ENCODE measurements at regions not wholly inside any gene's neighbourhood (a gene's known extent, or its start where the extent isn't known, plus 50 kb on each side); places are given as distances from the start of the nearest gene placed in this dataset.

GRCh38 chr1:191396622-191397021 is 761.6 kb upstream of the RGS18 start:
- no peaks in the 10 kb centered on the region for H3K36me3 ChIP-seq (ENCODE audit: insufficient read depth, insufficient read length, low read length)
- H3K27me3 ChIP-seq (ENCODE audit: insufficient read depth, insufficient read length) = no peaks in the 10 kb centered on the region
- H3K4me3 ChIP-seq (ENCODE audit: insufficient read length, low read depth) = no peak overlapping the region
- no peaks in the 10 kb centered on the region for H3K4me1 ChIP-seq (ENCODE audit: insufficient read depth, insufficient read length)
- TF ChIP-seq SUZ12 (IDR thresholded peaks at IDR 0.05; ENCODE audit: extremely low read depth, insufficient read depth, insufficient read length) (no peak), YY1 (IDR thresholded peaks at IDR 0.05; ENCODE audit: insufficient read depth, insufficient read length) (no peak), ZNF274 (IDR thresholded peaks at IDR 0.05; ENCODE audit: low read depth, low read length) (no peak)
- DNase-seq (ENCODE audit: low read depth, low spot score) = no peak
- H3K9ac ChIP-seq (ENCODE audit: insufficient read length, low read depth) = no peak overlapping the region
- H3K9me3 ChIP-seq (ENCODE audit: insufficient read depth, low read length) = no peaks in the 10 kb centered on the region; the same call in none of the 2 replicates

GRCh38 chr1:191398551-191398950 is 759.7 kb upstream of the RGS18 start:
- no peaks in the 10 kb centered on the region for H3K4me1 ChIP-seq (ENCODE audit: insufficient read depth, insufficient read length)
- no peak overlapping the region for H3K4me3 ChIP-seq (ENCODE audit: insufficient read length, low read depth)
- H3K9me3 ChIP-seq (ENCODE audit: insufficient read depth, low read length) = no peaks in the 10 kb centered on the region; the same call in none of the 2 replicates
- H3K27me3 ChIP-seq (ENCODE audit: insufficient read depth, insufficient read length) = no peaks in the 10 kb centered on the region
- TF ChIP-seq SUZ12 (IDR thresholded peaks at IDR 0.05; ENCODE audit: extremely low read depth, insufficient read depth, insufficient read length) (no peak), ZNF274 (IDR thresholded peaks at IDR 0.05; ENCODE audit: low read depth, low read length) (no peak), YY1 (IDR thresholded peaks at IDR 0.05; ENCODE audit: insufficient read depth, insufficient read length) (no peak)
- no peak for DNase-seq (ENCODE audit: low read depth, low spot score)
- H3K36me3 ChIP-seq (ENCODE audit: insufficient read depth, insufficient read length, low read length) = no peaks in the 10 kb centered on the region
- H3K9ac ChIP-seq (ENCODE audit: insufficient read length, low read depth) = no peak overlapping the region

GRCh38 chr1:191405417-191405816 is 752.8 kb upstream of the RGS18 start:
- no peaks in the 10 kb centered on the region for H3K36me3 ChIP-seq (ENCODE audit: insufficient read depth, insufficient read length, low read length)
- no peak overlapping the region for H3K9ac ChIP-seq (ENCODE audit: insufficient read length, low read depth)
- no peak overlapping the region for H3K4me3 ChIP-seq (ENCODE audit: insufficient read length, low read depth)
- no peaks in the 10 kb centered on the region for H3K27me3 ChIP-seq (ENCODE audit: insufficient read depth, insufficient read length)
- no peak for DNase-seq (ENCODE audit: low read depth, low spot score)
- H3K4me1 ChIP-seq (ENCODE audit: insufficient read depth, insufficient read length) = no peaks in the 10 kb centered on the region
- no peaks in the 10 kb centered on the region for H3K9me3 ChIP-seq (ENCODE audit: insufficient read depth, low read length)
- TF ChIP-seq SUZ12 (IDR thresholded peaks at IDR 0.05; ENCODE audit: extremely low read depth, insufficient read depth, insufficient read length) = no peak
- TF ChIP-seq YY1 (IDR thresholded peaks at IDR 0.05; ENCODE audit: insufficient read depth, insufficient read length) = no peak
- no peak for TF ChIP-seq ZNF274 (IDR thresholded peaks at IDR 0.05; ENCODE audit: low read depth, low read length)

GRCh38 chr1:191414981-191415640 is 743.2 kb upstream of the RGS18 start:
- Histone ChIP-seq H3K9me3 (ENCODE audit: insufficient read depth, low read length) (no peaks in the 10 kb centered on the region), H3K9ac (ENCODE audit: insufficient read length, low read depth) (no peak overlapping the region), H3K36me3 (ENCODE audit: insufficient read depth, insufficient read length, low read length) (no peaks in the 10 kb centered on the region), H3K4me3 (ENCODE audit: insufficient read length, low read depth) (no peak overlapping the region), H3K27me3 (ENCODE audit: insufficient read depth, insufficient read length) (no peaks in the 10 kb centered on the region), H3K4me1 (ENCODE audit: insufficient read depth, insufficient read length) (no peaks in the 10 kb centered on the region)
- no peak for DNase-seq (ENCODE audit: low read depth, low spot score)
- TF ChIP-seq YY1 (IDR thresholded peaks at IDR 0.05; ENCODE audit: insufficient read depth, insufficient read length) (no peak), SUZ12 (IDR thresholded peaks at IDR 0.05; ENCODE audit: extremely low read depth, insufficient read depth, insufficient read length) (no peak), ZNF274 (IDR thresholded peaks at IDR 0.05; ENCODE audit: low read depth, low read length) (no peak)

- no peak overlapping the region for H3K4me3 ChIP-seq (ENCODE audit: insufficient read length, low read depth)
- no peaks in the 10 kb centered on the region for H3K4me1 ChIP-seq (ENCODE audit: insufficient read depth, insufficient read length)
- TF ChIP-seq YY1 (IDR thresholded peaks at IDR 0.05; ENCODE audit: insufficient read depth, insufficient read length) (no peak), ZNF274 (IDR thresholded peaks at IDR 0.05; ENCODE audit: low read depth, low read length) (no peak), SUZ12 (IDR thresholded peaks at IDR 0.05; ENCODE audit: extremely low read depth, insufficient read depth, insufficient read length) (no peak)
- no peak for DNase-seq (ENCODE audit: low read depth, low spot score)
- H3K9me3 ChIP-seq (ENCODE audit: insufficient read depth, low read length) = no peaks in the 10 kb centered on the region
- no peaks in the 10 kb centered on the region for H3K36me3 ChIP-seq (ENCODE audit: insufficient read depth, insufficient read length, low read length)
- H3K27me3 ChIP-seq (ENCODE audit: insufficient read depth, insufficient read length) = no peaks in the 10 kb centered on the region
- H3K9ac ChIP-seq (ENCODE audit: insufficient read length, low read depth) = no peak overlapping the region
These were observed 738.4 kb upstream of the RGS18 start for GRCh38 chr1:191419842-191420241.

GRCh38 chr1:191427593-191427992 is 730.7 kb upstream of the RGS18 start:
- Histone ChIP-seq H3K4me3 (ENCODE audit: insufficient read length, low read depth) (no peak overlapping the region), H3K9ac (ENCODE audit: insufficient read length, low read depth) (no peak overlapping the region), H3K4me1 (ENCODE audit: insufficient read depth, insufficient read length) (no peaks in the 10 kb centered on the region), H3K27me3 (ENCODE audit: insufficient read depth, insufficient read length) (no peaks in the 10 kb centered on the region), H3K9me3 (ENCODE audit: insufficient read depth, low read length) (no peaks in the 10 kb centered on the region), H3K36me3 (ENCODE audit: insufficient read depth, insufficient read length, low read length) (no peaks in the 10 kb centered on the region)
- DNase-seq (ENCODE audit: low read depth, low spot score) = no peak
- TF ChIP-seq SUZ12 (IDR thresholded peaks at IDR 0.05; ENCODE audit: extremely low read depth, insufficient read depth, insufficient read length) = no peak
- TF ChIP-seq YY1 (IDR thresholded peaks at IDR 0.05; ENCODE audit: insufficient read depth, insufficient read length) = no peak
- no peak for TF ChIP-seq ZNF274 (IDR thresholded peaks at IDR 0.05; ENCODE audit: low read depth, low read length)

GRCh38 chr1:191432817-191433216 is 725.4 kb upstream of the RGS18 start:
- no peak for TF ChIP-seq ZNF274 (IDR thresholded peaks at IDR 0.05; ENCODE audit: low read depth, low read length)
- no peak for TF ChIP-seq YY1 (IDR thresholded peaks at IDR 0.05; ENCODE audit: insufficient read depth, insufficient read length)
- TF ChIP-seq SUZ12 (IDR thresholded peaks at IDR 0.05; ENCODE audit: extremely low read depth, insufficient read depth, insufficient read length) = no peak
- no peaks in the 10 kb centered on the region for H3K36me3 ChIP-seq (ENCODE audit: insufficient read depth, insufficient read length, low read length)
- peak; percentile 23 for DNase-seq (ENCODE audit: low read depth, low spot score)
- H3K4me1 ChIP-seq (ENCODE audit: insufficient read depth, insufficient read length) = no peaks in the 10 kb centered on the region
- H3K9ac ChIP-seq (ENCODE audit: insufficient read length, low read depth) = no peak overlapping the region
- H3K27me3 ChIP-seq (ENCODE audit: insufficient read depth, insufficient read length) = no peaks in the 10 kb centered on the region
- H3K4me3 ChIP-seq (ENCODE audit: insufficient read length, low read depth) = no peak overlapping the region
- H3K9me3 ChIP-seq (ENCODE audit: insufficient read depth, low read length) = no peaks in the 10 kb centered on the region; the same call in 1 of the 2 replicates

All from NT2/D1 (cell line).